Activated naive CD8-positive, alpha-beta T cell treated with anti-CD3 and anti-CD28 coated beads for 36 hours (primary cell): ENCODE measurements at regions not wholly inside any gene's neighbourhood (a gene's known extent, or its start where the extent isn't known, plus 50 kb on each side); places are given as distances from the start of the nearest gene placed in this dataset.
"Not testable (repeated sequence)": the region's sequence is repeated elsewhere in the genome, so short reads cannot be mapped to it uniquely, and the experiment has no call there.

Source experiments
- DNase-seq: peaks from one replicate; pipeline ENCODE4 v3.0.0; 2021
- H3K27ac Mint-ChIP-seq: one replicate; pipeline ENCODE4 v1.8.0; 2022; ENCODE audit warnings: mild to moderate bottlenecking, moderate library complexity, mixed read lengths
- H3K27me3 Mint-ChIP-seq: one replicate; pipeline ENCODE4 v1.8.0; 2022; ENCODE audit warnings: mild to moderate bottlenecking, mixed read lengths
- H3K36me3 Mint-ChIP-seq: one replicate; pipeline ENCODE4 v1.8.0; 2021; ENCODE audit warnings: mild to moderate bottlenecking, mixed read lengths
- H3K4me1 Mint-ChIP-seq: one replicate; pipeline ENCODE4 v1.8.0; 2021; ENCODE audit warnings: mixed read lengths
- H3K4me3 Mint-ChIP-seq: one replicate; pipeline ENCODE4 v1.8.0; 2022; ENCODE audit warnings: mild to moderate bottlenecking, moderate library complexity, mixed read lengths
- H3K9me3 Mint-ChIP-seq: one replicate; pipeline ENCODE4 v1.8.0; 2022; ENCODE audit warnings: mixed read lengths

DNA sequence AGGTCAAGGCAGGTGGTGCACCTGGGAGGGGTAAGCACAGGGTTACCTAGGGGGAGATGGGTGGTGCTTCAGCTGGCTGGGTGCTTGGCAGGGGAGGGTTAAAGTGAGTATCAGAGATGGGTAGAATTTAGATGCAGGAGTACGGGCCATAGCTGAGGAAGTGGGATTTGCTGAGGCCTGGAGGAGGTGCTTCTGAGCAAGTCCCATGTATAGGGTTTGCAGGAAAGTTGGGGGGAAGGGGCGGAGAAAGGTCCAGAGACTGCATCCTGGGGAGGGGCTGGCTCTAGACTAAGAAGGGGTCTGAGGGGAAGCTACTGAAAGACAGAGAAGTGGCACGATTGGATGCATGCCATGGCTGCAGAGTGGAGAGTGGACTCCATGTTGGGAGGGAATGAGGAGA, 281.6 kb upstream of the ZNF32 start:
- no peaks in the 10 kb centered on the region for H3K36me3 Mint-ChIP-seq
- DNase-seq = no peak
- peaks cover 12% of the 10 kb centered on the region for H3K27me3 Mint-ChIP-seq
- H3K4me1 Mint-ChIP-seq = no peaks in the 10 kb centered on the region
- H3K27ac Mint-ChIP-seq = no peak overlapping the region
- no peak overlapping the region for H3K4me3 Mint-ChIP-seq
- no peaks in the 10 kb centered on the region for H3K9me3 Mint-ChIP-seq

DNA sequence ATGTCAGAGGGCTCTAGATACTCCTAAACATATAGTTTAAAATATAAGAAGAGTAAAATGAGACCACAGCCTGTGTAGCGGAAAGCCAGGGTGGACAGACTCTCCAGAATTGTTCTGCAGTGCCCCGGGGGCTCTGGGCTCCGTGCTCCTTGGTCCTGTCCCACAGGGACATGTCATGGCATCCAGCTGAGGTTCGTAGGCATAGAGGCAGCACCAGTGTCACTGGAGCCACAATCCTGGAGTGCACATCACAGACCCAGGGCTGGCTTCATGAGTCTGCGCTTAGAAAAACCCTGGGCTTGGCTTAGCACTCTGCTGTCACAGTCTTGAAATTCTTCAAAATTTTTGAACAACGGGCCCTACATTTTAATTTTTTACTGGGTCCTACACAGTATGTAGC, 280.4 kb upstream of the ZNF32 start:
- no peaks in the 10 kb centered on the region for H3K9me3 Mint-ChIP-seq
- no peak for DNase-seq
- H3K27me3 Mint-ChIP-seq = peaks cover 12% of the 10 kb centered on the region
- no peak overlapping the region for H3K4me3 Mint-ChIP-seq
- H3K4me1 Mint-ChIP-seq = no peaks in the 10 kb centered on the region
- no peak overlapping the region for H3K27ac Mint-ChIP-seq
- no peaks in the 10 kb centered on the region for H3K36me3 Mint-ChIP-seq

DNA sequence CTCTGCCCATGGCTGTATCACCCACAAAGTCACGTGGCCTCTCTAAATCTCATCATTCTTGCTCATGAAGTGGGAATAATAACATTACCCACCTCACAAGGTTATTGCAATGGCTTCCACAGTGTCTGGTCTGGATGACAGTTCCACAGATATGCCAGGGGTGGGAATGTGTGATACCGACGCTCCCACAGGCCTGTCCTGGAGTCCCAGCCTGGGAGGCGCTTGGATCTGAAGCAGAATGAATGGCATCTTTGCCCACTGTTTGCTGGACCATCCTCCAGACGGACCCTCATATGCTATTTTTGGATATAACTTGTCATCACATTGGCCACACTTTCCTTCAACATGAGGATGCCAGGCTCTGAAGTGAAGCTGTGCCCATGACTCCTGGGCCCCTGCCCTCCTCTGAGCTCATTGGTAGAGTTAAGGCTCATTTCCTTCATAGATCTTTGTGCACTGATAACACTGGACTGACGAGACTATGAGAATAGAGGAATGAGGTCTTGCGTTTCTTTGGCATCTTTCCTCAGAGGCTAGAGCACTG, 279.8 kb upstream of the ZNF32 start:
- no peaks in the 10 kb centered on the region for H3K9me3 Mint-ChIP-seq

DNA sequence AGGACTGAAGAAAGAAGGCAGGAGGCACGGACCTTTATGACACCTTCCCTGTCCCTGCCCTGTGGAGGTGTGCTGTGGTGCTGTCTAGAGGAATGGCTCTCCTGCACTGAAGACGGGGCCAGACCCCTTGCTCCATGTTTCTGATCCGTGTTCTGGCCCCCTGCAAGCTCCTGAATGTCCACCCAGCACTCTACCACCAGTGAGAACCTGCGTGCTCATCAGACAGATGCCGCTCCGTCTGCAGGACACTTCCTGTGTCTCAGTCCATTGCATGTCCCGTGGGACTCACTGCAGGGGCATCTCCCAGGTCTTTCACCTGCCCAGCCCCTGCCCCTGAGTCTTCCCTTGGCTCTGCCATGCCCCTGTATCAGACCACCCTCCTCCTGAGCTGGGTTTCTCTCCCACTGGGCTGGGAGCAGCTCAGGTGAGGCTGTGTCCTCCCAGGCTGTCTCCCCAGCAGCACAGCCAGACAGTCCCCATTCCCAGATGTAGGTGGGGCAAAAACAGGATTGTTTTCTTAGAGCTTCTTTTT, 278.3 kb upstream of the ZNF32 start:
- Mint-ChIP-seq H3K27ac (no peak overlapping the region), H3K27me3 (peaks cover 12% of the 10 kb centered on the region), H3K4me1 (no peaks in the 10 kb centered on the region), H3K9me3 (no peaks in the 10 kb centered on the region), H3K4me3 (no peak overlapping the region), H3K36me3 (no peaks in the 10 kb centered on the region)
- DNase-seq = no peak

More for the DNA sequence above, 279.8 kb upstream of the ZNF32 start:
- Mint-ChIP-seq H3K4me3 (no peak overlapping the region), H3K36me3 (no peaks in the 10 kb centered on the region), H3K4me1 (no peaks in the 10 kb centered on the region), H3K27me3 (peaks cover 12% of the 10 kb centered on the region), H3K27ac (no peak overlapping the region)
- DNase-seq = no peak

DNA sequence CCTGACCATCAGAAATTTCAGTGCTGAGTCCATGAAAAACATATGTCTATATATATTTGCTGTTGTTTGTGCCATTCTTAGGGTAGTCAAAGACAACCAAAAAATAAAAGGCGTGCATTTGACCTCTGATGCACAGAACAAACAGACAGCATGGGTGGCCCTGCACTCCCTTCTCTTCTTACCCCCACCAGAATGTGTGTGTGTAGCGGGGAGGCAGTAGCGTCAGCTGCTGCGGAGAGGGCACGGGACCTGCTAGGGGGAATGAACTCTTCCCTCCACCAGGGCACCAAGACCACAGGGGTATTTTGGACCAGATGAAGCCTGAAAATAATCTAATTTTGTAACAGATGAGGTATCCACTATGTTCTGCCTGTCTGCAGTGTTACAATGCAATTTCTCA, 277.7 kb upstream of the ZNF32 start:
- Mint-ChIP-seq H3K4me3 (no peak overlapping the region), H3K36me3 (no peaks in the 10 kb centered on the region)

DNA sequence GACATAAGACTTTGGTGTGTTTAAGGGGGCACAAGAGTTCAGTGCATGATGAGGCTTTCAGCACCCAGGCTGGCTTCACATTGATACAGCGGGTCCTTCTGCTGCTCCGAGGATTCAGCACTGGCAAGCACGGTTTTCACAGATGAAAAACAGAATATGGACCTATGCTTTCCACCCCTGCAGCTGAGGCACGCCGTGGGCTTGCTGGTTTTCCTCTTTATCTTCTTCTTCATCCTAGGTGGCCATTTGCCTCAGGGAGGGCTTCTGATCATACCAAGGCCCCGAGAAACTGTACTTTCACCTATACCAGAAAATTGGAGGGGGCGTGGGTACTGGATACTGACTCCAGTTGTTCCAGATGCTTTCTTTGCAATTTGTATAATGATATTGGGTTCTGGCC, 277.1 kb upstream of the ZNF32 start:
- H3K4me3 Mint-ChIP-seq = no peak overlapping the region
- no peak overlapping the region for H3K27ac Mint-ChIP-seq
- no peaks in the 10 kb centered on the region for H3K4me1 Mint-ChIP-seq
- DNase-seq = no peak
- no peaks in the 10 kb centered on the region for H3K36me3 Mint-ChIP-seq
- H3K27me3 Mint-ChIP-seq = peaks cover 12% of the 10 kb centered on the region
- no peaks in the 10 kb centered on the region for H3K9me3 Mint-ChIP-seq

More for the DNA sequence above, 277.7 kb upstream of the ZNF32 start:
- H3K4me1 Mint-ChIP-seq = no peaks in the 10 kb centered on the region
- no peaks in the 10 kb centered on the region for H3K9me3 Mint-ChIP-seq
- H3K27me3 Mint-ChIP-seq = peaks cover 12% of the 10 kb centered on the region
- H3K27ac Mint-ChIP-seq = no peak overlapping the region
- no peak for DNase-seq

DNA sequence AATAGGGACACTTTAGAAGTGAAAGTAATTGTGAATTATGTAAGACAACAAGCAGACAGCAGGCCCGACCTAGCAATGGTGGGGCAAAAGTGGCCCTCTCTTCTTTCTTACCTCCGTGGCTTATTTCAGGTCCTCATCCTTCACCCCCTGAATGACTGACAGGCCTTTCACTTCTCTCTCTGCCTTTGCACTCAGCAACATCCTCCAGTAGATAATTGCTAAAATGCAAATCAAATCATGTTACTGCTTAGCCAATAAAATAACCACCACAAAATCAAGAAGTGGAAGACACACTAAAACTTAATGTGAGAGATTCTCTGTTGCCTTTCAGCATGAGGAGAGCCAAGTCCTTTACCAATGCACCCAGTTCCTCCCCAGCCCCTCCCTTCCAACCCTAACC, 274.6 kb upstream of the ZNF32 start:
- H3K9me3 Mint-ChIP-seq = peaks cover 3% of the 10 kb centered on the region
- H3K4me1 Mint-ChIP-seq = no peaks in the 10 kb centered on the region
- no peak for DNase-seq
- peaks cover 4% of the 10 kb centered on the region for H3K27me3 Mint-ChIP-seq
- H3K4me3 Mint-ChIP-seq = no peak overlapping the region
- H3K27ac Mint-ChIP-seq = no peak overlapping the region
- H3K36me3 Mint-ChIP-seq = no peaks in the 10 kb centered on the region

DNA sequence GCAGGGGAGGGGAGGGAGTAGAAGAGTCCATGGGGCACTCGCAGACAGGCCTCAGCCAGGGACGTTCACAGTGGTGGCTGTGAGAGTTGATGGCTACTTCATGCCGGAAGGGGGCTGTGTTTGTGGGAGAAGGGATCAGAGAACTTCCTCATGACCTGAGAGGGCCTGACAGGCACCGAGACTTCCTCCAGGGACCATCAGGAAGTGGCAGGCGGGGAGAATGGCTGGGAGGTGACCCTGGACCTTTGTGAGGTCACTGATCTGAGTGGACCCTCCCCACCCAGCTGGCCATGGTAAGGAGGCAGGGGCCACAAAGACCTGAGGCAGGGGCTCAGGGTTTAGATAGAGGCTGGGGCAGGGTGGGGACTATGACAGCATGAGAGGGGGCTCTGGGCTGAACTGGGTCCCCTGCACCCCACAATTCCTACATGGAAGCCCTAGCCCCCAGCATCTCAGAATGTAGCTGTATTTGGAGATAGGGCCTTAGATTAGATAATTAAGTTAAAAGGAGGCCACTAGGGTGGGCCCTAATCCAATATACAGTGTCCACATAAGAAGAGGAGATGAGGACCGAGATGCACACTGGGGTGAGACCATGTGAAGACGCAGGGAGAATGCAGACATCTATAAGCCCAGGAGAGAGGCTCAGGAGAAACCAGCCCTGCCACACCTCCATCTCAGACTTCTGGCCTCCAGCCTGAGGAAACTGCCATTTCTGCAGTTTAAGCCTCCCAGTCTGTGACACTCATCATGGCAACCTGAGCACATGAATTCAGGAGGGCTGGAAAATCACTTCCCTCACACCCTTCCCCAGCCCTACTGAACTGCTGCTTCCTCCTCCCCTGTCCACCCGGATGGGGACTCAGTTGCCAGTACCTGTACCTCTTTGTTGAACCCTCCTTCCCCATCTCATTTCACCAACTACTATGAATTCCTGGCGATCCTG, 273.9 kb upstream of the ZNF32 start:
- Mint-ChIP-seq H3K4me3 (no peak overlapping the region), H3K27ac (no peak overlapping the region), H3K27me3 (peaks cover 3% of the 10 kb centered on the region), H3K9me3 (peaks cover 3% of the 10 kb centered on the region), H3K36me3 (no peaks in the 10 kb centered on the region), H3K4me1 (no peaks in the 10 kb centered on the region)
- no peak for DNase-seq

DNA sequence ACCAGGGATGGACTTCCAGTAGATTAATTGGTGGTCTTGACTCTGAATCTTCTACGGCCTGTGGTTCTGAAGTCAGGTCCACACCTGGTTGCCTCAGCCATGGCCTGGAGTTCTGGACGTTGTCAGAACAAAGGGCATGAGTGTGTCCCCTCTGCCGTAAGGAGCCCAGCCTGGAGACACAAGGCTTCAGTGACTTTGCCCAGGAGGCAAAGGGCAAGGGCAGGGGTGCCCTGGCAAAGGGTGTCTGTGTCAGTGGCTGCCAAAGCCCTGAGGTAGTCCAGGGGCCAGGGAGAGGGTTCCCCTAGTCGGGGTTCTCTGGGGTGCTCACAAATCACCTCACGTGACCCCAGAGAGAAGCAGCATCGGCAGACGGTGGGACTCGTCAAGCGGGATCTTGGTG, 273.2 kb upstream of the ZNF32 start:
- H3K9me3 Mint-ChIP-seq = peaks cover 3% of the 10 kb centered on the region
- DNase-seq = no peak
- H3K36me3 Mint-ChIP-seq = no peaks in the 10 kb centered on the region
- no peak overlapping the region for H3K27ac Mint-ChIP-seq
- no peaks in the 10 kb centered on the region for H3K27me3 Mint-ChIP-seq
- no peaks in the 10 kb centered on the region for H3K4me1 Mint-ChIP-seq
- no peak overlapping the region for H3K4me3 Mint-ChIP-seq

DNA sequence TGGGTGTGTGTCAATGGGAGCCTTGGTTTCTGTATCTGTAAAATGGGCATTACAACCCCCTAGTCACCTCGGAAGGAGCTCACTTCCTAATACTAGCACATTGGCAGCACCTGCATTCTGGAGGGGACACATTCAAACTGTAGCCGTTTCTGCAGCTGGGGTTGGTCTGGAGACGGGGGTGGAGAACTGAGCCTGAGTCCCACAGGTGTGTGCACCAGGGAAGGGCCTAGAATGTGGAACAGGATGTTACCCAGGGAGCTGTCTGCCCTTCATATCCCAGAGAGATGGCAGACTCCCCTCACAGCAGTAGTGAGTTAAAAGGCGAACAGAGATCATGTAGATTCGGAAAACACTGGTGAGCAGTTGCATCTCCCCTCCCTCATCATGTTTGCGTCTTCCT, 272.8 kb upstream of the ZNF32 start:
- Mint-ChIP-seq H3K4me3 (no peak overlapping the region), H3K9me3 (peaks cover 4% of the 10 kb centered on the region), H3K36me3 (no peaks in the 10 kb centered on the region), H3K27me3 (no peaks in the 10 kb centered on the region), H3K27ac (no peak overlapping the region), H3K4me1 (no peaks in the 10 kb centered on the region)
- no peak for DNase-seq

DNA sequence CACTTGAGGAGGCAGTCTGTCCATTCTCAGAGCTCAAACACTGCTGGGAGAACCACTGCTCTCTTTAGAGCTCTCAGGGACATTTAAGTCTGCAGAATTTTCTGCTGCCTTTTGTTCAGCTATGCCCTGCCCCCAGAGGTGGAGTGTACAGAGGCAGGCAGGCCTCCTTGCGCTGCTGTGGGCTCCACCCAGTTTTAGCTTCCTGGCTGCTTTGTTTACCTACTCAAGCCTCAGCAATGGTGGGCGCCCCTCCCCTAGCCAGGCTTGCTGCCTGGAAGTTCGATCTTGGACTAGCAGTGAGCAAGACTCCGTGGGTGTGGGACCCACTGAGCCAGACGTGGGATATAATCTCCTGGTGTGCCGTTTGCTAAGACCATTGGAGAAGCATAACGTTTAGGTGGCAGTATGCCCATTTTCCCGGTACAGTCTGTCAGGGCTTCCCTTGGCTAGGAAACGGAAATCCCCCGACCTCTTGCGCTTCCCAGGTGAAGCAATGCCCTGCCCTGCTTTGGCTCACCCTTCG, 271.6 kb upstream of the ZNF32 start:
- H3K4me1 Mint-ChIP-seq, H3K36me3 Mint-ChIP-seq, H3K9me3 Mint-ChIP-seq, H3K27ac Mint-ChIP-seq, DNase-seq, H3K4me3 Mint-ChIP-seq, H3K27me3 Mint-ChIP-seq: not testable (repeated sequence)

DNA sequence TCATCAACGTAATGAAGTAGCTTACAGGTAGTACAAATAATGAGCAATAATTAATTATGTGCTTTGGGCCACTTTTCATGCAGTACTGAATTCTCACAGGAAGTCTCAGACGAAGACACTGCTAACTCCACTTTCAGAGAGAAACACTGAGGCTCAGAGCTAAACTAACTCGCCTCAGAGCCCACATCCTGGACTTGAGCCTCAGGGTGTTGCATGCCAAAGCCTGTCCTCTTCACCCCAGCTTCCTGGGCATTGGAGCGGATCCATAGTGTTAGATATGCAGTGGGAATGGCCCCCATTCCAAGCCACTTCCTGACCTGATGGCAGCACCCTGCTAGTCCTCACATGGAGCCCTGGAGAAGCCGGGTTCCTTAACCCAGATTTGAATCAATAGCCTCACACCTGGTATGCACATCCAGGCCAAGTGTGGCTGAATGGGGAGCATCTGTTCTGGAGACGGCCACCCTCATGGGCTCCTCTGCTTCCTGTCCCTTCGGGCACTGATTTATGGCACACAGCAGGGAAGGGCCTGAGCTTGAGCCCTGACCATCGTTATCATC, 265.1 kb upstream of the ZNF32 start:
- Mint-ChIP-seq H3K9me3 (peaks cover 3% of the 10 kb centered on the region), H3K4me3 (no peak overlapping the region), H3K36me3 (no peaks in the 10 kb centered on the region), H3K27ac (no peak overlapping the region), H3K4me1 (no peaks in the 10 kb centered on the region), H3K27me3 (no peaks in the 10 kb centered on the region)
- DNase-seq = no peak

DNA sequence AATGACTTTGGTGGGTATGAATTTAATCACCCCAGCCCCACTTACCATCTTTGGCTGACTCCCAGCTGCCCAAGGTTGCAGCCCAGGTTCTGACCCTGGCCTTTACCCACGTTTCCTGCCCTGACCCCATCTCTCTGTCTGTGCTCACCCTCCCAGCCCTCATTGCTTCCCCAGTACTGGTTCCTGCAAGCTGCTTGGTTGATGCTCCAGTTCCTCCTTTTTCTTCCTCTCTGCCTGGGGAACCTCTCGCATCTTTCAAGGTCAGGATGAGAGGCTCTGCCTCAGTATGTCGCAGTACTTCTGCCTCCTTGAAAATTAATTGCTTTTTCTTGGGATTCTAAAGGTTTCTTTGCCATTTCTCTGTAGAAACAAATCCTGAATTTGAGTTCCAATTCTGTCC, 263.8 kb upstream of the ZNF32 start:
- H3K27ac Mint-ChIP-seq = no peak overlapping the region
- DNase-seq = no peak
- no peak overlapping the region for H3K4me3 Mint-ChIP-seq
- no peaks in the 10 kb centered on the region for H3K4me1 Mint-ChIP-seq
- H3K27me3 Mint-ChIP-seq = no peaks in the 10 kb centered on the region
- no peaks in the 10 kb centered on the region for H3K36me3 Mint-ChIP-seq
- peaks cover 3% of the 10 kb centered on the region for H3K9me3 Mint-ChIP-seq

DNA sequence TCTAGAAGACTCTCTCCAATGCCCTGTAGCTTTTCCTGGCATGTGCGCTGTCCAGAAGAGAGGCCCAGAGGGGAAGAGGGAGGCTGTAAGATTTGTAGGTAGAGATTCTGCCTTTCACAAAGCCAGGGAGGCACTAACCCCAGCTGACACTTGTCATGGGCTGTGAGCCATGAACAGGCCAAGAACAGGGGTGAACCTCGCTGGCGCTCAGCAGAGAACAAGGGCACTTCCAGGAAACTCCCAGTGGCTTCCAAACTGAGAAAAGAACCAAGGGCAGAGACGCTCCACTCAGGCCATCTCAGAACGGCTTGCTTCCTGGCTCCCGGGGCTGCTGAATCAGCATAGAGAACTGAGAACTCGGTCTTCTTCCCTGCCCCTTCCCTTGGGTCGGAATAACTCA, 257.8 kb upstream of the ZNF32 start:
- H3K27me3 Mint-ChIP-seq = no peaks in the 10 kb centered on the region
- DNase-seq = no peak
- H3K4me3 Mint-ChIP-seq = no peak overlapping the region
- H3K4me1 Mint-ChIP-seq = no peaks in the 10 kb centered on the region
- no peak overlapping the region for H3K27ac Mint-ChIP-seq
- H3K36me3 Mint-ChIP-seq = no peaks in the 10 kb centered on the region
- H3K9me3 Mint-ChIP-seq = no peaks in the 10 kb centered on the region

DNA sequence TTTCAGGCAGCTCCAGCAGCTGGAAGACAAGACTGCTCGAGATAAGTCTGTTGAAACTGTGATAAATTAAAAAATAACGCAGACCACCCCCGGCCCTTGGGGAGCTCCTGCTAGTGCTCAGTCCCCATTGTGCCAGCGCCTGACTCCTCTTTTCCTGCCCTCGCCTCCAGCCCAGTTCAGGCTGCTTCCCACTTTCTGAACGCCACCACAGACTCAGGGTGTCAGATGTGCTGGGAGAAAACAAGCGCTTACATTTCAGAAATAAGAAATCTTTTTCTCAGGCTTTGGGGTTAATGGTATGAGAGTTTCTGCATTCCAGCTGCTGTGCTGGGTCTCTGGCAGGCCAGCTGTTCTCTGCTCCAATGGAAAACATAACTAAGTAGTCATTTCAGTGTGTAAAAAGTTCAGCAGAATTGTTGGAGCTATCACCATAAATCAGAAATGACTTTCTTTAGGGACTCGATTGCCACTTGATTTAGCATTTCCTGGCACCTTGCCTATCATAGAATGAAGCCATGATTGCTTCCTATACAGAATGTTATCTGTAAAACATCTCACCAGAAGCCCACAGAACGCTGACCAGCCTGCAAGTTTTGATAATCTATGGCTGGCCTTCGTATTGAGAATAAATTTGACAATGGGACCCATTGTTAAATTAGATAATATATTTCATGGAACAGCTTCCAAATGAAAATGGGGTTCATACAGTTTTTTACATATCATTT, 257.0 kb upstream of the ZNF32 start:
- no peak for DNase-seq
- Mint-ChIP-seq H3K4me3 (no peak overlapping the region), H3K4me1 (no peaks in the 10 kb centered on the region), H3K9me3 (no peaks in the 10 kb centered on the region), H3K27ac (no peak overlapping the region), H3K36me3 (no peaks in the 10 kb centered on the region), H3K27me3 (no peaks in the 10 kb centered on the region)
